ENCODE measurements at regions not wholly inside any gene's neighbourhood (a gene's known extent, or its start where the extent isn't known, plus 50 kb on each side); places are given as distances from the start of the nearest gene placed in this dataset.

DNA sequence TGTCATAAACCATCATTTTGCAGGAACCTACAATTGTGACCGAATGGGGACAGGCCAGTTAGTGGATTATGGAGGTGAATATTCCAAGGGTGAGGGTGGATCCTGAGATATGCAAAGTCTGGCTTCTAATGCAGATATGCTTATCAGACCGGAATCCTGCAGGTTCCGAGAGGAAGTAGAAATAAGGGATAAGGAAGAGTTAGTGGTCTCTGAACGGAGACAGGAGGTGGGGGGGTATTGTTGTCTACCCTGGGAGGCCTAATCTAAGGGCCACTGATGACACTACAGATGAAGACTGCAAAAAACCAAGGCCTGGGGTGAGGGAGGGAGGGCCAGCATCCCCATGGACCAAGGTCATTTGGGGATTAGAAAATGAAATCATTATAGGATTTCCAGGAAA, 67.7 kb upstream of the GATA6 start:
- DNase-seq (ENCODE audit: low read depth in 1 of 2, low spot score in 1 of 2) = no peak
- TF ChIP-seq, protein P1, sequence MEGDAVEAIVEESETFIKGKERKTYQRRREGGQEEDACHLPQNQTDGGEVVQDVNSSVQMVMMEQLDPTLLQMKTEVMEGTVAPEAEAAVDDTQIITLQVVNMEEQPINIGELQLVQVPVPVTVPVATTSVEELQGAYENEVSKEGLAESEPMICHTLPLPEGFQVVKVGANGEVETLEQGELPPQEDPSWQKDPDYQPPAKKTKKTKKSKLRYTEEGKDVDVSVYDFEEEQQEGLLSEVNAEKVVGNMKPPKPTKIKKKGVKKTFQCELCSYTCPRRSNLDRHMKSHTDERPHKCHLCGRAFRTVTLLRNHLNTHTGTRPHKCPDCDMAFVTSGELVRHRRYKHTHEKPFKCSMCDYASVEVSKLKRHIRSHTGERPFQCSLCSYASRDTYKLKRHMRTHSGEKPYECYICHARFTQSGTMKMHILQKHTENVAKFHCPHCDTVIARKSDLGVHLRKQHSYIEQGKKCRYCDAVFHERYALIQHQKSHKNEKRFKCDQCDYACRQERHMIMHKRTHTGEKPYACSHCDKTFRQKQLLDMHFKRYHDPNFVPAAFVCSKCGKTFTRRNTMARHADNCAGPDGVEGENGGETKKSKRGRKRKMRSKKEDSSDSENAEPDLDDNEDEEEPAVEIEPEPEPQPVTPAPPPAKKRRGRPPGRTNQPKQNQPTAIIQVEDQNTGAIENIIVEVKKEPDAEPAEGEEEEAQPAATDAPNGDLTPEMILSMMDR (IDR thresholded peaks at IDR 0.05; ENCODE audit: insufficient read depth, low read length) = no peak
- TF ChIP-seq POLR2AphosphoS5 (IDR thresholded peaks at IDR 0.05; ENCODE audit: low read depth) (no peak), SPI1 (IDR thresholded peaks at IDR 0.05; ENCODE audit: borderline replicate concordance, low read depth) (no peak), GABPA (IDR thresholded peaks at IDR 0.05; ENCODE audit: low read depth) (no peak)
- TF ChIP-seq, protein P2, sequence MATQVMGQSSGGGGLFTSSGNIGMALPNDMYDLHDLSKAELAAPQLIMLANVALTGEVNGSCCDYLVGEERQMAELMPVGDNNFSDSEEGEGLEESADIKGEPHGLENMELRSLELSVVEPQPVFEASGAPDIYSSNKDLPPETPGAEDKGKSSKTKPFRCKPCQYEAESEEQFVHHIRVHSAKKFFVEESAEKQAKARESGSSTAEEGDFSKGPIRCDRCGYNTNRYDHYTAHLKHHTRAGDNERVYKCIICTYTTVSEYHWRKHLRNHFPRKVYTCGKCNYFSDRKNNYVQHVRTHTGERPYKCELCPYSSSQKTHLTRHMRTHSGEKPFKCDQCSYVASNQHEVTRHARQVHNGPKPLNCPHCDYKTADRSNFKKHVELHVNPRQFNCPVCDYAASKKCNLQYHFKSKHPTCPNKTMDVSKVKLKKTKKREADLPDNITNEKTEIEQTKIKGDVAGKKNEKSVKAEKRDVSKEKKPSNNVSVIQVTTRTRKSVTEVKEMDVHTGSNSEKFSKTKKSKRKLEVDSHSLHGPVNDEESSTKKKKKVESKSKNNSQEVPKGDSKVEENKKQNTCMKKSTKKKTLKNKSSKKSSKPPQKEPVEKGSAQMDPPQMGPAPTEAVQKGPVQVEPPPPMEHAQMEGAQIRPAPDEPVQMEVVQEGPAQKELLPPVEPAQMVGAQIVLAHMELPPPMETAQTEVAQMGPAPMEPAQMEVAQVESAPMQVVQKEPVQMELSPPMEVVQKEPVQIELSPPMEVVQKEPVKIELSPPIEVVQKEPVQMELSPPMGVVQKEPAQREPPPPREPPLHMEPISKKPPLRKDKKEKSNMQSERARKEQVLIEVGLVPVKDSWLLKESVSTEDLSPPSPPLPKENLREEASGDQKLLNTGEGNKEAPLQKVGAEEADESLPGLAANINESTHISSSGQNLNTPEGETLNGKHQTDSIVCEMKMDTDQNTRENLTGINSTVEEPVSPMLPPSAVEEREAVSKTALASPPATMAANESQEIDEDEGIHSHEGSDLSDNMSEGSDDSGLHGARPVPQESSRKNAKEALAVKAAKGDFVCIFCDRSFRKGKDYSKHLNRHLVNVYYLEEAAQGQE (IDR thresholded peaks at IDR 0.05; ENCODE audit: insufficient replicate concordance, low read depth) = no peak
- no peaks in the 10 kb centered on the region for H3K27me3 ChIP-seq (ENCODE audit: insufficient read depth, poor library complexity, severe bottlenecking)
- H3K27ac ChIP-seq (replicated peaks) = no peak overlapping the region
- H3K4me3 ChIP-seq (replicated peaks; ENCODE audit: insufficient read depth, low read length) = no peak overlapping the region

DNA sequence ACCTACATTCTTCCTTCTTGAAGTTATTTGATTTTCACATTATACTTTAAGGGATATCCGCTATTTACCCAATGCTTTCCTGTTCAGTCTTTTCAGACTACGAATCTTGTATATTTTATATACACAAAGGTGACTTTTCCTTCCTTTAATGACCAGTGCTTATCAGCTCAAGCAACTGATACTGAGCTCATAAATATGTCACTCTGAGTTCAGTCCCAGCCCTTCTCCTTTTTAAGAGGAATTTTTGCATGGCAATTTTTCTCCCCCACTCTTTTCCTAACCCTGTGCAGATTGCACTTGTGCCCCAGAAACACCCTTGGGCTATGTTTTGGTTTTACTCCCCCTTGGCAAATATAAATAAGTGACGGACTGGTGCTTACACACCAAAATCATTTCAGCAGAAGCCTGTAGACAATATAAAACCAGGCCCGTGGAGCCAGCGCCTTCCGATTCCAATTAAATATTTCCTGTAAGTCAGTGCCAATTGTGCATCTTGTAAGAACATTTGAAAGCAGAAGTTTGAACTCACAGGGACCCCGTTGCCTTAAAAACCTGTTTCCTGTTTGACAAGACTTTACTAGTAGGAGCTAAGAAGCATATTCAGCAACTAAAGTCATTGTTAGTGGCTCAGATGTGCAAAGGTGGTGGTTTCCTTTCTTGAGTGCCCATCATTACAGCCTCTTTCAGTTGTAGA, 66.3 kb upstream of the GATA6 start:
- Histone ChIP-seq H3K4me3 (replicated peaks; ENCODE audit: insufficient read depth, low read length) (no peak overlapping the region), H3K27ac (replicated peaks) (peak overlapping the region; percentile 1; the same call in 1 of the 2 replicates), H3K27me3 (ENCODE audit: insufficient read depth, poor library complexity, severe bottlenecking) (no peaks in the 10 kb centered on the region)
- peak in 1 of 2 experiments; percentile 56 for DNase-seq (ENCODE audit: low read depth in 1 of 2, low spot score in 1 of 2)
- TF ChIP-seq, protein P2 (IDR thresholded peaks at IDR 0.05; ENCODE audit: insufficient replicate concordance, low read depth) = no peak
- TF ChIP-seq GABPA (IDR thresholded peaks at IDR 0.05; ENCODE audit: low read depth) = 0 out of 2 replicates have a peak, but pooled peaks have one; percentile 14

DNA sequence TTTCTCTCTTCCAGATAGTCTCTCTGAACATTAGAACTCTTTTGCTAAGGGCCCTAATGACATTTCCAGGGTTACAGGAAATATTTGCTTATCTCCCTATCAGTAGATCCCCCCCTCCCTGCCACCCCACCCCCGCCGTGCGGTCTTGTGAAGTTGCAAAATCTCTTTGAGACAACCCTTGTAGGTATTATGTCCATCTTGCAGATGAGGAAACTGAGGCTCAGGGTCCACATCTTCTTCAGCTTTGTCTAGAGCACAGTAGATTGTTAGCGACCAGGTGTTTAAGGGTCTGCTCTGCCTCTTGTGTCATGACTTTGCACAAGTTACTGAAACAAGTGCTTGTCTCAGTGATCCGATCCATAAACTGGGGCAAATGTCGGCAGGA, 65.8 kb upstream of the GATA6 start:
- TF ChIP-seq POLR2AphosphoS5 (IDR thresholded peaks at IDR 0.05; ENCODE audit: low read depth) (no peak), GABPA (IDR thresholded peaks at IDR 0.05; ENCODE audit: low read depth) (no peak), SPI1 (IDR thresholded peaks at IDR 0.05; ENCODE audit: borderline replicate concordance, low read depth) (no peak)
- TF ChIP-seq, protein P1 (IDR thresholded peaks at IDR 0.05; ENCODE audit: insufficient read depth, low read length) = no peak
- TF ChIP-seq, protein P2 (IDR thresholded peaks at IDR 0.05; ENCODE audit: insufficient replicate concordance, low read depth) = no peak
- Histone ChIP-seq H3K27me3 (ENCODE audit: insufficient read depth, poor library complexity, severe bottlenecking) (no peaks in the 10 kb centered on the region), H3K4me3 (replicated peaks; ENCODE audit: insufficient read depth, low read length) (no peak overlapping the region), H3K27ac (replicated peaks) (0 out of 2 replicates have a peak overlapping the region, but pooled peaks have one; percentile 1)
- no peak for DNase-seq (ENCODE audit: low read depth in 1 of 2, low spot score in 1 of 2)

Data from HL-60 (cell line).